Upper lobe of right lung (tissue), 1 donor: ENCODE measurements at regions not wholly inside any gene's neighbourhood (a gene's known extent, or its start where the extent isn't known, plus 50 kb on each side); places are given as distances from the start of the nearest gene placed in this dataset.

Experiments used
- ATAC-seq: fragments of 200-7000 bp; cut with Tn5 transposase; one replicate; pipeline ENCODE4 v1.9.1; 2020; ENCODE audit warnings: mild to moderate bottlenecking, moderate library complexity
- DNase-seq: peaks from one replicate; pipeline ENCODE4 v3.0.0-alpha.2; 2020
- H3K27ac ChIP-seq: fragments of 200-600 bp; one replicate; pipeline ENCODE4 v1.8.0; 2022
- H3K27me3 ChIP-seq: fragments of 200-600 bp; one replicate; pipeline ENCODE4 v1.8.0; 2022; ENCODE audit warnings: mild to moderate bottlenecking
- H3K36me3 ChIP-seq: fragments of 200-600 bp; one replicate; pipeline ENCODE4 v1.8.0; 2022
- H3K4me1 ChIP-seq: fragments of 200-600 bp; one replicate; pipeline ENCODE4 v1.8.0; 2022
- H3K4me3 ChIP-seq: fragments of 200-600 bp; one replicate; pipeline ENCODE4 v1.8.0; 2022; ENCODE audit warnings: mild to moderate bottlenecking
- H3K9me3 ChIP-seq: fragments of 200-600 bp; one replicate; pipeline ENCODE4 v1.8.0; 2022
- intact Hi-C: fragments of 100-400 bp; cut with DNase I; formaldehyde crosslinking; loops from one replicate; pipeline ENCODE4 v1.11.0; 2022
- TF ChIP-seq, protein P1 (sequence below): fragments of 200-600 bp; IDR thresholded peaks from one replicate; pipeline ENCODE4 v1.8.0; 2022; ENCODE audit warnings: antibody characterized with exemption
- donor health status: DM: no; HTN: yes; CAD: no; lungs with severe emphysema.

DNA sequence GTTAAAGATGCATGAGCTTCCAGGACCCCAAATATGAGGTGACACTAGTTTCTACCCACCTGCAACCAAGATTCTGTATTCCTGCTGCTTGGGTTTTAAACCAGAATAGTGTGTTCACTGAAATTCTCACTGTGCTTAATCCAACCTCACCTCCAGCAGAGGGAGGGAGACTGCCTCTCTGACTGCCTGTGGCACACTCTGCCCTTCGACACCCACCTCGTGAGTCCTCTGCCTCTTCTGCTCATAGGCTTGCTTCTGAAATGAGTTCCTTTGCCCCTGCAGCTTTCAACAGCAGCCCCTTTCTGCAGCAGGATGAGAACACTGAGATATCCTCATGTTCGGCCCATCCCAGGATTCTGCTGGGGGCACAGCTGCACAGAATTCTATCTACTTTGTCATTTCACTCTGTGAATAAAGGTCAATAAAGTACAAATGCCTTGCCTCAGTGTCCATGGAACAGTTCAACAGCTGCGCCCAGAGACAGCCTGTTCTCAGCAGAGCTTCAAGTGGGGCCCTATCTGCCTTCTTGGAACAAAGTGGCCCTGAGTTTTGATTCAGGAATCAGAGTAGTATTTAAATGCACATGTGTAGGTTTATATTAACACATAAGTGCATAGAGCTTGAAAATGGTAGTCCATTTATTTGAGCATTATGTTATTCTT is 632.5 kb downstream of the TNS3 start:
- H3K4me3 ChIP-seq, result no peak overlapping the region
- H3K36me3 ChIP-seq, result no peaks in the 10 kb centered on the region
- ATAC-seq (no peak), DNase-seq (no peak)
- intact Hi-C loops, result no loop called here
- H3K27ac ChIP-seq, result no peak overlapping the region
- TF ChIP-seq, protein P1, sequence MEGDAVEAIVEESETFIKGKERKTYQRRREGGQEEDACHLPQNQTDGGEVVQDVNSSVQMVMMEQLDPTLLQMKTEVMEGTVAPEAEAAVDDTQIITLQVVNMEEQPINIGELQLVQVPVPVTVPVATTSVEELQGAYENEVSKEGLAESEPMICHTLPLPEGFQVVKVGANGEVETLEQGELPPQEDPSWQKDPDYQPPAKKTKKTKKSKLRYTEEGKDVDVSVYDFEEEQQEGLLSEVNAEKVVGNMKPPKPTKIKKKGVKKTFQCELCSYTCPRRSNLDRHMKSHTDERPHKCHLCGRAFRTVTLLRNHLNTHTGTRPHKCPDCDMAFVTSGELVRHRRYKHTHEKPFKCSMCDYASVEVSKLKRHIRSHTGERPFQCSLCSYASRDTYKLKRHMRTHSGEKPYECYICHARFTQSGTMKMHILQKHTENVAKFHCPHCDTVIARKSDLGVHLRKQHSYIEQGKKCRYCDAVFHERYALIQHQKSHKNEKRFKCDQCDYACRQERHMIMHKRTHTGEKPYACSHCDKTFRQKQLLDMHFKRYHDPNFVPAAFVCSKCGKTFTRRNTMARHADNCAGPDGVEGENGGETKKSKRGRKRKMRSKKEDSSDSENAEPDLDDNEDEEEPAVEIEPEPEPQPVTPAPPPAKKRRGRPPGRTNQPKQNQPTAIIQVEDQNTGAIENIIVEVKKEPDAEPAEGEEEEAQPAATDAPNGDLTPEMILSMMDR, result no peak
- no peaks in the 10 kb centered on the region for H3K9me3 ChIP-seq
- H3K4me1 ChIP-seq, result no peaks in the 10 kb centered on the region
- no peaks in the 10 kb centered on the region for H3K27me3 ChIP-seq

- Histone ChIP-seq H3K4me1 (no peaks in the 10 kb centered on the region), H3K36me3 (no peaks in the 10 kb centered on the region), H3K4me3 (no peak overlapping the region), H3K27me3 (no peaks in the 10 kb centered on the region), H3K9me3 (no peaks in the 10 kb centered on the region), H3K27ac (no peak overlapping the region)
- TF ChIP-seq, protein P1, result no peak
- intact Hi-C loops, result no loop called here
- ATAC-seq (no peak), DNase-seq (no peak)
Observed at GRCh38 chr7:46948716-46949115, 633.2 kb downstream of the TNS3 start.

GRCh38 chr7:46945328-46945727 is 636.6 kb downstream of the TNS3 start:
- ATAC-seq, result no peak
- TF ChIP-seq, protein P1, result no peak

DNA sequence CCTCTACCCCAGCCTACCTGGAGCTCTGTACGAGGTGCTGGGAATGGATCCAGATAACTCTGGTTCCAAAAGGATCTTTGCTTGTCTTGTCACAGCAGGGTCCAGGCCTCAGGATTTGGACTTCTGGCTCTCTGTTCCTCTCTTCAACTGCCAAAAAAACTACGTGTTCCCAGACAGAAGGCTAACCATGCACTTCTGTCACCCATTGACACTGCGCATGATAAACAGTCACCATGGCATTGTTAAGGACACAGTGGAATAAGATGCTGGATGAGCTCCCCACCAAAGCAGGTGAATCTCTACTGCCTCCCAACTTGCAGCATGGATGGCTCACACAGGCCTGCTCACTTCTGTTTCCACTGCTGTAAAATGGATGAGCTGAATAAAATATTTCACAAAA is 637.9 kb downstream of the TNS3 start:
- no peak overlapping the region for H3K27ac ChIP-seq
- H3K36me3 ChIP-seq, result no peaks in the 10 kb centered on the region
- no peak overlapping the region for H3K4me3 ChIP-seq
- intact Hi-C loops, result no loop called here
- H3K9me3 ChIP-seq, result no peaks in the 10 kb centered on the region
- no peaks in the 10 kb centered on the region for H3K27me3 ChIP-seq
- TF ChIP-seq, protein P1, result no peak
- no peak for ATAC-seq
- no peak for DNase-seq
- H3K4me1 ChIP-seq, result no peaks in the 10 kb centered on the region

More at GRCh38 chr7:46945328-46945727, 636.6 kb downstream of the TNS3 start:
- intact Hi-C loops, result no loop called here
- Histone ChIP-seq H3K27me3 (no peaks in the 10 kb centered on the region), H3K36me3 (no peaks in the 10 kb centered on the region), H3K27ac (no peak overlapping the region), H3K4me1 (no peaks in the 10 kb centered on the region), H3K4me3 (no peak overlapping the region), H3K9me3 (no peaks in the 10 kb centered on the region)
- no peak for DNase-seq

DNA sequence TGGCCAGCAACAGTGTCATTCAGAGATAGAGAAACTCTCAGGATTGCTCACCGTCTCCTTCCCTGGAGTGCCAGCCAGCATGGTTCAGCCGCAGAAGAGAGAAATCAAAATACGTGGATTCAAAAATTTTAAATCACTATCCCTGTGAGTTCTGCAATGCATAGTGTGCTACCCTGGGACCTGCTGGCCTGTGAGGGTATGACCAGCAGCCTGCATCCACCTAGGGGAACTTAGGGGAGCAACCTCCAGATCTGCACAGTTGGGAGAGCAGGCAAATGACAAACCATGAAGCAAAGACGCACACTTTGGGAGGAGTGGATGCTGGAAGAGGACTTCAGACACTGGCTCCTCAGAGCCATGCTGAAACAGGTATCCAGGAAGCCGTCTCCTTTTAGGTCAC is 639.3 kb downstream of the TNS3 start:
- DNase-seq (no peak), ATAC-seq (no peak)
- no peak overlapping the region for H3K27ac ChIP-seq
- H3K4me3 ChIP-seq, result no peak overlapping the region
- TF ChIP-seq, protein P1, result no peak
- no peaks in the 10 kb centered on the region for H3K36me3 ChIP-seq
- no peaks in the 10 kb centered on the region for H3K27me3 ChIP-seq
- H3K9me3 ChIP-seq, result no peaks in the 10 kb centered on the region
- H3K4me1 ChIP-seq, result no peaks in the 10 kb centered on the region
- intact Hi-C loops, result no loop called here

DNA sequence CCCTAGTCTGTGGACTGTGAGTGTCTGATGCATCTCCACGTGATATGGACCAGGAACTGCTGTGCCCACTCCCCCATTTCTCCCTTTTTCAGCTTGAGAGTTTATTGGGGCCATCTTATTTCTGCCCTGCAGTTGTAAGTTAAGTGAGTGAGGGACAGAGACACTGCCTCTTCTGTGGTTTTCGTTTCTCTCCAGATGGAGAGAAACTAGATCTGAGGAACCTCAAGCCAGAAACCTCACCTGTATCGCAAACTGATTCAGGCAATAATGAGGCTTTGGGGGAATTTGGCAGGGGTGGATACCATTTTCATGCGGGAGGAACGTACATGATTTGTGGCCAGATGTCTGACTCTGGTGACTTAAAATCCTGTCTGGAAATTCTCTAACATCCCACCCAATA is 641.7 kb downstream of the TNS3 start:
- ATAC-seq, result no peak
- H3K27ac ChIP-seq, result no peak overlapping the region

More for the DNA sequence above, 641.7 kb downstream of the TNS3 start:
- no peaks in the 10 kb centered on the region for H3K27me3 ChIP-seq
- intact Hi-C loops, result no loop called here
- H3K4me1 ChIP-seq, result no peaks in the 10 kb centered on the region
- no peak for DNase-seq
- TF ChIP-seq, protein P1, result no peak
- H3K36me3 ChIP-seq, result no peaks in the 10 kb centered on the region
- H3K9me3 ChIP-seq, result no peaks in the 10 kb centered on the region
- H3K4me3 ChIP-seq, result no peak overlapping the region
